Astrocyte (in vitro differentiated cells and primary cell): ENCODE measurements at regions not wholly inside any gene's neighbourhood (a gene's known extent, or its start where the extent isn't known, plus 50 kb on each side); places are given as distances from the start of the nearest gene placed in this dataset.

ENCODE experiments used
- DNase-seq: peaks from one replicate; pipeline ENCODE4 v3.0.0-alpha.2; 2010; ENCODE audit warnings: low read depth
- FAIRE-seq: peaks from 2 replicates; lab custom pipeline; 2011; peaks lifted over from hg19 to GRCh38; lab: Jason Lieb, UNC
- H2AFZ ChIP-seq: 2 replicates; pipeline ENCODE4 v1.6.0; 2012; ENCODE audit warnings: low read depth, low read length, inconsistent platforms
- H3K27ac ChIP-seq: 2 replicates; pipeline ENCODE4 v1.5.1; 2011; ENCODE audit warnings: low read depth, low read length, inconsistent platforms
- H3K27me3 ChIP-seq: 2 replicates; pipeline ENCODE4 v1.6.0; 2011; ENCODE audit warnings: low read length, inconsistent platforms; ENCODE audit not compliant: insufficient read depth
- H3K36me3 ChIP-seq: 2 replicates; pipeline ENCODE4 v1.5.1; 2011; ENCODE audit warnings: low read length, inconsistent platforms; ENCODE audit not compliant: insufficient read depth
- H3K4me1 ChIP-seq: 2 replicates; pipeline ENCODE4 v1.5.1; 2011; ENCODE audit warnings: low read length, inconsistent platforms; ENCODE audit not compliant: insufficient read depth
- H3K4me2 ChIP-seq: 2 replicates; pipeline ENCODE4 v1.6.0; 2012; ENCODE audit warnings: low read length, inconsistent platforms
- H3K4me3 ChIP-seq: 2 replicates; pipeline ENCODE4 v1.5.1; 2011; ENCODE audit warnings: low read depth, mild to moderate bottlenecking, low read length, inconsistent platforms; ENCODE audit not compliant: insufficient read depth
- H3K79me2 ChIP-seq: 2 replicates; pipeline ENCODE4 v1.6.0; 2012; ENCODE audit warnings: mild to moderate bottlenecking, low read length, inconsistent platforms; ENCODE audit not compliant: insufficient read depth
- H3K9ac ChIP-seq: 2 replicates; pipeline ENCODE4 v1.6.0; 2012; ENCODE audit warnings: mild to moderate bottlenecking, low read length, inconsistent platforms
- H3K9me3 ChIP-seq: 2 replicates; pipeline ENCODE4 v1.5.1; 2012; ENCODE audit warnings: low read depth, mild to moderate bottlenecking, low read length, inconsistent platforms; ENCODE audit not compliant: insufficient read depth
- H4K20me1 ChIP-seq: 2 replicates; pipeline ENCODE4 v1.6.0; 2012; ENCODE audit warnings: low read length, inconsistent platforms; ENCODE audit not compliant: insufficient read depth
- H3K27ac Mint-ChIP-seq: one replicate; pipeline ENCODE4 v1.8.0; 2021; ENCODE audit warnings: mild to moderate bottlenecking, mixed read lengths; ENCODE audit not compliant: unreplicated experiment
- H3K27me3 Mint-ChIP-seq: one replicate; pipeline ENCODE4 v1.8.0; 2021; ENCODE audit warnings: low read depth, mixed read lengths; ENCODE audit not compliant: unreplicated experiment
- H3K36me3 Mint-ChIP-seq: one replicate; pipeline ENCODE4 v1.8.0; 2021; ENCODE audit warnings: low read depth, mixed read lengths; ENCODE audit not compliant: unreplicated experiment
- H3K4me1 Mint-ChIP-seq: one replicate; pipeline ENCODE4 v1.8.0; 2021; ENCODE audit warnings: low read depth, mixed read lengths; ENCODE audit not compliant: unreplicated experiment
- H3K4me3 Mint-ChIP-seq: one replicate; pipeline ENCODE4 v1.8.0; 2021; ENCODE audit warnings: mild to moderate bottlenecking, moderate library complexity, mixed read lengths; ENCODE audit not compliant: unreplicated experiment
- H3K9me3 Mint-ChIP-seq: one replicate; pipeline ENCODE4 v1.8.0; 2021; ENCODE audit warnings: mild to moderate bottlenecking, mixed read lengths; ENCODE audit not compliant: unreplicated experiment
- EZH2 ChIP-seq: IDR thresholded peaks from 2 replicates; pipeline ENCODE4 v1.6.1; 2012; ENCODE audit warnings: mild to moderate bottlenecking, low read length, inconsistent platforms; ENCODE audit not compliant: insufficient read depth
- TF ChIP-seq, protein P1 (sequence below): IDR thresholded peaks from 2 replicates; pipeline ENCODE4 v1.5.1; 2011; ENCODE audit warnings: low read depth, mild to moderate bottlenecking, inconsistent platforms, low read length, moderate library complexity; ENCODE audit not compliant: insufficient read depth

DNA sequence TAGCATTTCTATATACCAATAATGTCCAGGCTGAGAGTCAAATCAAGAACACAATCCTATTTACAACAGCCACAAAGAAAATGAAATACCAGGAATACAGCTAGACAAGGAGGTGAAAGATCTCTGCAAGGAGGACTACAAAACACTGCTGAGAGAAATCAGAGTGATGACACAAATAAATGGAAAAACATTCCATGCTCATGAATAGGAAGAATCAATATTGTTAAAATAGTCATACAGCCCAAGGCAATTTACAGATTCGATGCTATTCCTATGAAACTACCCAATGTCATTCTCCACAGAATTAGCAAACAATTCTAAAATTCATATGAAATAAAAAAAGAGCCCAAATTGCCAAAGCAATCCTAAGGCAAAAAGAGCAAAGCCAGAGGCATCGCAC is 116.8 kb upstream of the ZNF32 start:
- Mint-ChIP-seq H3K27ac (no peak overlapping the region), H3K9me3 (peaks cover 4% of the 10 kb centered on the region), H3K4me1 (no peaks in the 10 kb centered on the region), H3K36me3 (no peaks in the 10 kb centered on the region), H3K4me3 (no peak overlapping the region), H3K27me3 (no peaks in the 10 kb centered on the region)
- H3K79me2 ChIP-seq: no peaks in the 10 kb centered on the region
- H3K4me1 ChIP-seq: no peaks in the 10 kb centered on the region
- no peak for TF ChIP-seq EZH2
- TF ChIP-seq, protein P1, sequence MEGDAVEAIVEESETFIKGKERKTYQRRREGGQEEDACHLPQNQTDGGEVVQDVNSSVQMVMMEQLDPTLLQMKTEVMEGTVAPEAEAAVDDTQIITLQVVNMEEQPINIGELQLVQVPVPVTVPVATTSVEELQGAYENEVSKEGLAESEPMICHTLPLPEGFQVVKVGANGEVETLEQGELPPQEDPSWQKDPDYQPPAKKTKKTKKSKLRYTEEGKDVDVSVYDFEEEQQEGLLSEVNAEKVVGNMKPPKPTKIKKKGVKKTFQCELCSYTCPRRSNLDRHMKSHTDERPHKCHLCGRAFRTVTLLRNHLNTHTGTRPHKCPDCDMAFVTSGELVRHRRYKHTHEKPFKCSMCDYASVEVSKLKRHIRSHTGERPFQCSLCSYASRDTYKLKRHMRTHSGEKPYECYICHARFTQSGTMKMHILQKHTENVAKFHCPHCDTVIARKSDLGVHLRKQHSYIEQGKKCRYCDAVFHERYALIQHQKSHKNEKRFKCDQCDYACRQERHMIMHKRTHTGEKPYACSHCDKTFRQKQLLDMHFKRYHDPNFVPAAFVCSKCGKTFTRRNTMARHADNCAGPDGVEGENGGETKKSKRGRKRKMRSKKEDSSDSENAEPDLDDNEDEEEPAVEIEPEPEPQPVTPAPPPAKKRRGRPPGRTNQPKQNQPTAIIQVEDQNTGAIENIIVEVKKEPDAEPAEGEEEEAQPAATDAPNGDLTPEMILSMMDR: no peak
- no peak overlapping the region for H2AFZ ChIP-seq
- H3K27ac ChIP-seq: no peak overlapping the region
- H3K4me2 ChIP-seq: no peak overlapping the region
- FAIRE-seq (no peak), DNase-seq (no peak)
- H3K4me3 ChIP-seq: no peak overlapping the region
- H3K9me3 ChIP-seq: no peaks in the 10 kb centered on the region
- no peak overlapping the region for H3K9ac ChIP-seq
- H4K20me1 ChIP-seq: no peaks in the 10 kb centered on the region
- H3K27me3 ChIP-seq: peaks cover 2% of the 10 kb centered on the region
- no peaks in the 10 kb centered on the region for H3K36me3 ChIP-seq

DNA sequence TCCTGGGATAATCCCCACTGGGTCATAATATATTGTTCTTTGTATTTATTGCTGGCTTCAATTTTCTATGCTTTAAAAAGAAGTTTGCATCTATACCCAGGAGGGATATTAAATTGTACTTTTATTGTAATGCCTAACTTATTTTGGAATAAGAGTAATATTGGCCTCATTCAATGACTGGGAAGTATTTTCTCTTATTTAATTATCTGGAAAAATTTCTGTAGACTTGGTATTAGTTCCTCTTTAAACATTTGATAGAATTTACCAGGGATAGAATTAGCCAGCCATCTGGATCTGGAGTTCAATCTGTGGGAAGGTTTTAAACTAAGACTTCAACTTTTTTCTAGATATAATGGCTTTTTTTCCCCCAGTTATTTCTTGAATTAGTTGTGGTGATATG is 115.2 kb upstream of the ZNF32 start:
- Mint-ChIP-seq H3K27ac (no peak overlapping the region), H3K36me3 (no peaks in the 10 kb centered on the region), H3K27me3 (peaks cover 5% of the 10 kb centered on the region), H3K4me3 (no peak overlapping the region), H3K4me1 (no peaks in the 10 kb centered on the region), H3K9me3 (peaks cover 4% of the 10 kb centered on the region)
- H3K36me3 ChIP-seq: no peaks in the 10 kb centered on the region
- TF ChIP-seq, protein P1: no peak
- no peak for TF ChIP-seq EZH2
- DNase-seq (no peak), FAIRE-seq (no peak)
- no peaks in the 10 kb centered on the region for H3K79me2 ChIP-seq
- H2AFZ ChIP-seq: no peak overlapping the region
- H3K9ac ChIP-seq: no peak overlapping the region
- no peak overlapping the region for H3K4me2 ChIP-seq
- no peaks in the 10 kb centered on the region for H3K9me3 ChIP-seq
- peaks cover 2% of the 10 kb centered on the region for H3K27me3 ChIP-seq
- H3K4me3 ChIP-seq: no peak overlapping the region
- H4K20me1 ChIP-seq: no peaks in the 10 kb centered on the region
- H3K27ac ChIP-seq: no peak overlapping the region
- no peaks in the 10 kb centered on the region for H3K4me1 ChIP-seq

DNA sequence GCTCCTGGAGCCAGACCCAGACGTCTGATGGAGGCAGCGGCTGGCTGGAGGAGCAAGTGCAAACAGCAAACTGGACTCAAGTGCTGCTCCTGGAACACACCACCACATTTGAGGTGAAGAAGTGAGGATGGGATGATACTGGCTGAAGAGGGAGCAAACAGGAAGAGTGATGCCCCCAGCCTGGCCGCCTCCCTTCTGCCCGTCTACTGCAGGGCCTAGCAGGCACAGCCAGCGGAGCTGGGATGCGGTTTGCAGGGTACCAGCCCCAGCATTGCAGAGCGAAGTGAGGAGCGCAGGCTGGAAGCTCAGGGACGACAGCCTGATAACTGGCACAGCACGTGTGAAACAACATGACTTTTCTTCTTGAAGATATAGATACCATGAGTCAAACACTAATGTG is 111.8 kb upstream of the ZNF32 start:
- Histone ChIP-seq H3K79me2 (no peaks in the 10 kb centered on the region), H3K36me3 (no peaks in the 10 kb centered on the region), H3K4me2 (no peak overlapping the region), H3K4me3 (no peak overlapping the region), H3K9me3 (no peaks in the 10 kb centered on the region), H3K27me3 (peaks cover 2% of the 10 kb centered on the region), H4K20me1 (no peaks in the 10 kb centered on the region), H3K9ac (no peak overlapping the region), H2AFZ (no peak overlapping the region), H3K4me1 (no peaks in the 10 kb centered on the region), H3K27ac (no peak overlapping the region)
- FAIRE-seq (peak; percentile 37), DNase-seq (no peak)
- H3K36me3 Mint-ChIP-seq: no peaks in the 10 kb centered on the region
- TF ChIP-seq, protein P1: no peak
- no peak for TF ChIP-seq EZH2
- H3K27ac Mint-ChIP-seq: no peak overlapping the region
- no peaks in the 10 kb centered on the region for H3K9me3 Mint-ChIP-seq
- no peak overlapping the region for H3K4me3 Mint-ChIP-seq
- H3K27me3 Mint-ChIP-seq: peaks cover 14% of the 10 kb centered on the region
- no peaks in the 10 kb centered on the region for H3K4me1 Mint-ChIP-seq
